ENCODE measurements at regions not wholly inside any gene's neighbourhood (a gene's known extent, or its start where the extent isn't known, plus 50 kb on each side); places are given as distances from the start of the nearest gene placed in this dataset.
A peak's percentile ranks its signal among the peaks of the same experiment; 100 is the strongest.
"Not testable (repeated sequence)": the region's sequence is repeated elsewhere in the genome, so short reads cannot be mapped to it uniquely, and the experiment has no call there.

- no peak for DNase-seq (ENCODE audit: low spot score)
Measured at GRCh38 chr12:24373004-24373403, 423.5 kb upstream of the SOX5 start.

- DNase-seq (ENCODE audit: low spot score): no peak
Measured at GRCh38 chr12:24366514-24366913, 417.0 kb upstream of the SOX5 start.

GRCh38 chr12:24364921-24365320 lies 415.5 kb upstream of the SOX5 start:
- DNase-seq (ENCODE audit: low spot score): no peak

- no peak for DNase-seq (ENCODE audit: low spot score)
Measured at GRCh38 chr12:24363177-24363754, 413.8 kb upstream of the SOX5 start.

GRCh38 chr12:24361877-24362580 lies 412.6 kb upstream of the SOX5 start:
- no peak for DNase-seq (ENCODE audit: low spot score)

GRCh38 chr12:24360907-24361306 lies 411.4 kb upstream of the SOX5 start:
- no peak for DNase-seq (ENCODE audit: low spot score)

GRCh38 chr12:24360461-24360860 lies 411.0 kb upstream of the SOX5 start:
- DNase-seq (ENCODE audit: low spot score): no peak

GRCh38 chr12:24360057-24360456 lies 410.6 kb upstream of the SOX5 start:
- no peak for DNase-seq (ENCODE audit: low spot score)

GRCh38 chr12:24359418-24359817 lies 409.9 kb upstream of the SOX5 start:
- DNase-seq (ENCODE audit: low spot score): no peak

- DNase-seq (ENCODE audit: low spot score): no peak
Measured at GRCh38 chr12:24356240-24356804, 406.9 kb upstream of the SOX5 start.

GRCh38 chr12:24352363-24352762 lies 402.9 kb upstream of the SOX5 start:
- DNase-seq (ENCODE audit: low spot score): no peak

GRCh38 chr12:24349051-24349799 lies 399.8 kb upstream of the SOX5 start:
- no peak for DNase-seq (ENCODE audit: low spot score)

- DNase-seq (ENCODE audit: low spot score): not testable (repeated sequence)
Measured at GRCh38 chr12:24348180-24348579, 398.7 kb upstream of the SOX5 start.

GRCh38 chr12:24328261-24328660 lies 378.8 kb upstream of the SOX5 start:
- DNase-seq (ENCODE audit: low spot score): no peak

GRCh38 chr12:24325331-24325730 lies 375.9 kb upstream of the SOX5 start:
- DNase-seq (ENCODE audit: low spot score): no peak

GRCh38 chr12:24307716-24308335 lies 358.4 kb upstream of the SOX5 start:
- DNase-seq (ENCODE audit: low spot score): peak; percentile 85

- no peak for DNase-seq (ENCODE audit: low spot score)
Measured at GRCh38 chr12:24307153-24307552, 357.7 kb upstream of the SOX5 start.

GRCh38 chr12:24306001-24306400 lies 356.5 kb upstream of the SOX5 start:
- no peak for DNase-seq (ENCODE audit: low spot score)

GRCh38 chr12:24304285-24304684 lies 354.8 kb upstream of the SOX5 start:
- no peak for DNase-seq (ENCODE audit: low spot score)

- DNase-seq (ENCODE audit: low spot score): no peak
Measured at GRCh38 chr12:24302708-24303107, 353.2 kb upstream of the SOX5 start.

GRCh38 chr12:24297516-24297915 lies 348.0 kb upstream of the SOX5 start:
- no peak for DNase-seq (ENCODE audit: low spot score)

- no peak for DNase-seq (ENCODE audit: low spot score)
Measured at GRCh38 chr12:24293549-24293948, 344.1 kb upstream of the SOX5 start.

All from SK-N-DZ (cell line).